ENCODE measurements at regions not wholly inside any gene's neighbourhood (a gene's known extent, or its start where the extent isn't known, plus 50 kb on each side); places are given as distances from the start of the nearest gene placed in this dataset.

GRCh38 chr6:22784601-22785410, 215.4 kb downstream of the HDGFL1 start:
- TF ChIP-seq CTCF (IDR thresholded peaks at IDR 0.05) (no peak), CHD2 (IDR thresholded peaks at IDR 0.05; ENCODE audit: low read length, partially characterized antibody) (no peak), RAD21 (conservative IDR thresholded peaks at IDR 0.05 in 1 of 2, IDR thresholded peaks at IDR 0.05 in 1 of 2) (no peak), JUN (IDR thresholded peaks at IDR 0.05) (no peak), SMC3 (IDR thresholded peaks at IDR 0.05) (no peak), CEBPB (IDR thresholded peaks at IDR 0.05) (no peak), POLR2A (IDR thresholded peaks at IDR 0.05; ENCODE audit: low read length) (no peak), REST (IDR thresholded peaks at IDR 0.05) (no peak)

Measured in A549 (cell line).